CD4-positive, alpha-beta T cell treated with Interleukin-12 subunit alpha and Interleukin-12 subunit beta, for 1 hour (primary cell): ENCODE measurements at regions not wholly inside any gene's neighbourhood (a gene's known extent, or its start where the extent isn't known, plus 50 kb on each side); places are given as distances from the start of the nearest gene placed in this dataset.

Source experiments
- DNase-seq: peaks from one replicate; pipeline ENCODE4 v3.0.0-alpha.2; 2020

DNA sequence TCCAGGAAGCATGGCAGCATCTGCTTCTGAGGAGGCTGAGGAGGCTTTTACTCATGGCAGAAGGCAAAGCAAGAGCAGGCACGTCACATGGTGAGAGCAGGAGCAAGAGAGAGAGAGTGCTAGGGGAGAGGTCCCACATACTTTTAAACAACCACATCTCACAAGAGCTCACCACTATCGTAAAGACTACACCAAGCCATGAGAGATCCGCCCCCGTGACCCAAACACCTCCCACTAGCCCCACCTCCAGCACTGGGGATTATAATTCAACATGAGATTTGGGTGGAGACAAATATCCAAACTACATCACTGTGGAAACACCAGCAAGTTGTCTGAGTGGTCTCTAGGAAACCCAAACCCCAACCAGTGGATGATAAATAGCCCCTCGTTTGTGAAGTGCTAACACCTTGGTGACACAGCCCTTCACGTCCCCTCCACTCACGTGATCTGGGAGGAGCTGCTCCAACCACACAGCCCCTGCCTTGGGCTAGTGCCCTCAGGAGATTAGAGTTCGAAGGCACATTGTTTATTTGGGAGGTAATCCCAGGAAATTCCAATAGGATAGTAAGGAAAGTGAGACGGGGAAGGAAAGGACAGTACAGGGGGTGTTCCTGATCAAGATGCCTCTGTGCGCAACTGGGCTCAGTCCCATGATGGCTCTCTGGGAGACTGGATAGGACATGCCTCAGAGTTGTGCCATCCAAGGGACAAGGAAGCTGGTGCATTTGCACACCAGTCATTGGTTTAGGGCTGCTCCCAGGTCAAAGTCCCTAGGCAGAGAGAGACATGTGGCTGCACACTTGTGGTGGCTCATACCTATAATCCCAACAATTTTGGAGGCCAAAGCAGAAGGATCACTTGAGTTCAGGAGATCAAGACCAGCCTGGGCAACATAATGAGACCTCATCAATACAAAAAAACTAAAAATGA lies 80.6 kb upstream of the CTNNB1 start:
- no peak for DNase-seq

DNA sequence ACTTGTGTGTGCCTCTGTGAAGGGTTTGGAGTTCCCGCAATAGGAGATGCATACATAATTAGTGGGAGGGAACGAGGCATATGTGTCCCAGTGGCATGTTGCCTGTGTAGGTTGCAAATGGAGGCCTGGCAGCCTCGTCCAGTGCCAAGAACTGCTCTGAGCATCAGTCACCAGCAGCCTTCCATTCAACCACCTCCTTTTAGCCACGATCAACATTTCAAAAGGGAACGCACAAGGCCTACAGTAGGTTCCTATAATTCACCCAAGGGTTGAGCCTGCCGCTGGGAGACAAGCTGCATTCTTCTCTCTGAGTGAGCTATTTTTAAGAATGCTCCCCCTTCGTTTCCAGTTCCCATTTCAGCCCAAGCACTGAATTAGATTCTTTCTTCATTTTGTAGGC lies 78.8 kb upstream of the CTNNB1 start:
- no peak for DNase-seq

DNA sequence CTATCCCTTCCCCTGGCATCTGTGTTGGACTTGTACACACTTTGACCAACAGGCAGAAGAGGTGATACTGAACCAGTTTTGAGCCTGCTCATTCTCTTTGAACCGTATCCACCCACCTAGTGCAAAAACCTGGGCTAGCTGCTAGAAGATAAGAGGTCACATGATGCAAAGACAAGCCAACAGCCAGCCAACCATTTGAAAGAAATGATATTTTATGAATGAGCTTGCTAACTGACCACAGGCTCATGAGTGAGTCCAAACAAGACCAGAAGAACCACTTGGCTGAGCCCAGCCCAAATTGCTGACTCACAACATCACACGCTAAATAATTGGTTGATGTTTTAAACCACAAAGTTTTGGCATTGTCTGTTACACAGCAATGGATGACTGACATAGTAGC lies 74.0 kb upstream of the CTNNB1 start:
- DNase-seq = no peak

DNA sequence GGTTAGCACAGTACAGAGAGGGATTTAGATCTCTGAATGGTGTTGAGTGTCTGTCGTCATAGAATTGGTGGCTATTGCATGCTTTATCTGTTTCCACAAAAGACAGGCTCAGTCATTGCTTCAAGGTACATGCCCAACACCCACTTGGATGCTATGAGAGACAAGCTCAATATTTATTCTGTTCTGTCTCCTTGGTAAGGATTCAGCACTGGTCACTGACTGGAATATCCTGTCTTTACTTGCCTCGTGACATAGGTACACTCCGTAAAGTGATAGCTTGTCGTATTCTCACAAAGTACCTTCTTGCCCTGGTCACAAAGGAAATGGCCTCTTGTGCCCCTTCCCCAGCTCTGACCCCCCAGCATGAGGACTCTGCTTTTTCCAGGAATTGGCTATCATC lies 72.8 kb upstream of the CTNNB1 start:
- no peak for DNase-seq

DNA sequence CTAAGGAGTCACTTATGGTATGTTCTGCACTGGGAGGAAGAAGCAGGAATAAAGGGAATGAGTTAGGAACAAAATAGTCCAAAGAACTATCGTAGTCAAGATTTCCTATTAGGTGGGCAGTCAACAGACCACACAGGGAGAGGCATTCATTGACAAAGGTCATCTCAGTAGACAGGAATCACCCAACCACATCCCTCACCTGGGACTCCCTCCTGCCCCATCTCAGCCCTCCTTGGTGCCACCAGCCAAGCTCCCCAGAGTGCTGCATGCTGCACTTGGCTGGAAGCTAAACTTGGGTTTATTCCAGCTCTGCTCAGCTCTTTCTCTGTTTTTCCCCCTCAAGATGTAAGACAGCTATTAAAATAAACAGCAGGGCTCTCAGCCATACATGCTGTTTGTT lies 72.3 kb upstream of the CTNNB1 start:
- no peak for DNase-seq

DNA sequence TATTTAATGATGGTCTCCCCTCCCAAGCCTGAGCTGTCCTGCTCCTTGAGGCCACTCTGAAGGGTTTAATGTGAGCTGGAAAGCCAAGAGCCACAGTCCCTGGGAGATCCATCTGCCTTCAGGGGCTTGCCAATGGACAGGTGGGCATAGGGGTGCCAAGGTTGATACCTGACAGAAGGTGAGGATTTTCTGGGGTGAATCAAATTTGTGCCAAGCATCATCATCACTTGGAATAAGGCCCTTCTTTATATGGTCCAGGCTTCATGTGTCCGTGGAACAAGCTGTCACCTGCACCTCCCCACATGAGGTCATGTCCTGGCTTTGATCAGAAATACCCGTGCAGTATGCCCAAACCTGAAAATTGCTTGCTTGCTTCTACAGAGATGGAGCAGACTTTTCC lies 71.9 kb upstream of the CTNNB1 start:
- DNase-seq = no peak

DNA sequence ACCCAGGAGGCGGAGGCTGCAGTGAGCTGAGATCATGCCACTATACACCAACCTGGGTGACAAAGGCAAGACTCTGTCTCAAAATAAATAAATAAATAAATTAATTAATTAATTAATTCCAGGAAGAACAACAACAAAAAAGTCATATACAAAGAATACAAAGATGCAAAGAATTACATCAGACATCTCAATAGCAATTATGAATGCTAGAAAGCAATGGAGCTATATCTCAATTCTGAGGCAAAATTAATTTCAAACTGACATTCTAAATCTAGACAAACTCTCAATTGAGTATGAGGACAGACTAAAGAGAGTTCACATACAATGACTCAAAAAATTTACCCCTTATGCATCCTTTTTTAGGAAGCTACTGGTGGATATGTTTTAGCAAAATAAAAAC lies 69.6 kb upstream of the CTNNB1 start:
- DNase-seq = no peak

DNA sequence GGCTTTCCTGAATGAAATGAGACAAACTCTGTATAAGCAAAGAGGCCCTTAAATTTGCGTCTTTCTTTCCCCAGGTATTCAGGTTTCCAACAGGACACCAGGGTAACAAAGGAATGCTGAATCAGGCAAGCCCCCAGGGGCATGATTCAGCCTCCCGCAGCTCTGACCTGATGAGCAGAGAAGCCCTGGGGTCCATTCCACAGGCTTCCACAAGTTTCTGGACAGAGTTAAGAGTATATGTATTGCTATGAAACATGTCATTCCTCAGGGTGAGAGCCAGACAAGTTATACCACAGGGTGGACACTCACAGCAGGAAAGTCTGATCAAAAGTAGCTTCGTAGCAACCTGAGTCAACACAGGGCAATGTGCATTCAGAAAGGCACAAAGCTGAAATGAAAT lies 68.1 kb upstream of the CTNNB1 start:
- DNase-seq = no peak

DNA sequence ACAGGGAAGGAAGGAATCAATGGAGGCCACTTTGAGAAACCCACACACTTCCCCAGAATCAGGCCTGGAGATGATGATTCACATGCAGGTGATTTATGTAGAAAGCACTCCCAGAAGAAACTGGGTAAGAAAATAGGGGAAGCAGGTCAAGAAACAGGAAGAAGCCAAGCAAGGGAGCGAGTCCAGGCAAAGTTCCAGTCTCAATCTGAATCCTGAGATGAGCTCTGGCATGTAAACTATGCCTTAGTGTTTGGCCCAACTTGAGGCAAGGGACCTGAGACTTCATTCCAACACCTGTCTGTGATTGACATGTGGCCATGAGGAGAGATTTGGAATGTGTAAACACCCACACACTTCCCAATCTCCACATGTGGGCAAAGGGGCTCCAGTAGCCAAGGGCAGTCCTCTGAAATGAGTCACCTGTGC lies 61.6 kb upstream of the CTNNB1 start:
- no peak for DNase-seq

DNA sequence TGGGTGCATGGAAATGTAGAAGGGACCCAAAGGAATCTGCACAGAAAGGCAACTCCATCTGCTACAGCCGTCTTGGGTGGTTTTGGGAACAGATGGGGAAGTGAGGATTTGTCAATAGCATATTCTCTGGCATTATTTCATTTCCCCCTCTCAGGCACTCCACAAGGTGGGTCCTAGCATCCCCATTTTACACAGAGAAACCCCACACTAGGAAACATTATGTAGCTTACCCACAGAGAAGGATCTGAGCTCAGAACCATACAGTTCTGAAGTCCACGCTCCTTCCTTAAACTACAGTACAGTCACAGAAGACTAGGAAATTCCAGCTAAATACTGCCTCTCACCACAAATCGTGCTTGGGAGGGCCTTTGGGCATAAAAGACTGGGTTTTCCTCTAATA lies 61.2 kb upstream of the CTNNB1 start:
- no peak for DNase-seq

DNA sequence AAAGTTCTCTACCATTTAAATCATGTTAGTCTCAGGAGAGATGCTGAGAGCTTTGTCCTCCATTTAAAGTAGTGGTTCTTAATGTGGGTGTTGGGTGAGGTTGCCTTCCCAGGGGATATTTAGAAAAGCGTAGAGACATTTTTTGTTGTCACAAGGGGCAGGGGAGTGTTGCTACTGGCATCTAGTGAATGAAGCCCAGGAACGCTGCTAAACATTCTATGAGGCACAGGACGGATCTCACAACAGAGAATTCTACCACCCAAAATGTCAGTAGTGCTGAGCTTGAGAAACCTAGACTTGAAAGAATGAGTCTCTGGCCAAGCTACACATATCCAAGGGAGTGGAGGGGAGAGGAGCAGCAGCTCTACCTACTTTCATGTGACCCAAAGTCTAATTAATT lies 60.7 kb upstream of the CTNNB1 start:
- DNase-seq = no peak

DNA sequence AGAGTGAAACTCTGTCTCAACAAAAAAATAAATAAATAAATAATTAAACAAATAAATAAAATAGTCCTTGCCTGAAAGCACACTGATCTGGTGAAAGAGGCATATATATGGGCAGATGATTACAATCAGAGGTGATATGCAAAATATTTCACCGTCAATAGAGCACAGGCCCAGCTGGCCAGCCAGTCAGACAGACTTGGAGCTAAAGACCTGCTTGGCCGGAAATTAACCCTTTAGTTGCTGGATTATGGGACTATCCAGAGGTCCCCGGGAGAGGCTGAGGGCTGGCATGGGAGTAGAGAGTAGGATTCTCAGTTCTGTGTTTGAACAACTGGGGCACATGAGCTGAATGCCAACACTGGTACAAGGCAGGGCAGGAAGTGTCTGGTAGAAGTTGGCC lies 59.1 kb upstream of the CTNNB1 start:
- DNase-seq = no peak

DNA sequence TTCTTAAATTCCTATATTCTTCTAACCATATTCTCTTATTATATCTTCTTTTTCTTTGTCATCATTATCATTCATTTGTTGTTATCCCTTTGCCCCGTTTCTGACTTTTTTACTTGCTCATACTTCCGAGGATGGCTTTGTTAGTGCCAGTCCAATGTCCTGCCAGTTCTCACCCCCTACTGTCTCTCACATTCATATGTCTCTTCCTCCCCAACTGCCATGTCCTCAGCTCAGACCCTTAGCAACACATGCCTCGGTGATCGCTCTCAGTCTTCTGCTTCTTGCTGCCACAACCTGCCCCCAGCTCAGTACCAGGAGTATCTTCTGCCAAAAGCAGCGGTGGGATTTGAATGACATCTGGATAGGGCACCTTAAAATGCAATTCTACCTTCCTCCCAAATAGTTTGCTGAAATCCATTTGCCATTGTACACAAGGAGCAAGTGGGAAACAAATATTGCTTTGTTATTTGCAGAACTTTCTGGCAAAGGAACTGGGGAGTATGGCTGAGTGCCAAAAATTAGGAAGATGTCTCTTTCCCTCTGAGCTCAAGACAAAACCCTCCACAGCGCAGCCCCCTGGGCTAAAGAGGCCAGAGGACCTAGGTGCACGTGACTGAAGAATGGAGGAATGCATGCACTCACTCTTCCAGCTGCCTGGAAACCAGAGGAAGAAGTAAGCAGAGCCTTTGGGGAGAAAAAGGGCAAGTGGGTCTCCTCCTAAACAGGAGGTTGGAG lies 57.7 kb upstream of the CTNNB1 start:
- no peak for DNase-seq

DNA sequence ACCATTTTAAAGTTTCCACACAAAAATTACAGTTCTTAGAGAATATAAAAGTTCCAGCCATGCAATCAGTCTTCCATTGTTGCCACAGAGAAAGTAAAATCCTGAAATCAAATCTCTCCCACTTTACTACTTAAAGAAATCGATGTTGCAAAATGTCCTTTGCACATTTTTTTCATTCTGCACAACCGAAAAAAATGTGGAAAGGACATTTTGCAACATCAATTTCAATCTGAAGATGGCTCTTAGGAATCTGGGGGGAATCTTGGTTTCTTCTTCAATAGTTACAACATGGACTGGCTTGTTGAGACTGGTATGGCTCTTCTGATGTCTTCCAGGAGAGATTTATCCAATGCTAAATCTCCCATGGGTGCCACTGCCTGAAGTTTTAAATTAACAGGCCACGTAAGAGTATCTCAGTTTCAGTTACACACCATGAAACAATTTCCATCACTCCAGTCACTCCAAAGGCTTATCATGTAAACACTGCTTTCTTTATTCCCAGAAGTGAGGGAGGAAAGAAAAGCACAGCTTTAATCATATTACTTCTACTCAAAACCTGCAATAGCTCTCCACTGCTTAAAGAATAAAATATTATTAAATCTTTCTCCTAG lies 55.8 kb upstream of the CTNNB1 start:
- no peak for DNase-seq

DNA sequence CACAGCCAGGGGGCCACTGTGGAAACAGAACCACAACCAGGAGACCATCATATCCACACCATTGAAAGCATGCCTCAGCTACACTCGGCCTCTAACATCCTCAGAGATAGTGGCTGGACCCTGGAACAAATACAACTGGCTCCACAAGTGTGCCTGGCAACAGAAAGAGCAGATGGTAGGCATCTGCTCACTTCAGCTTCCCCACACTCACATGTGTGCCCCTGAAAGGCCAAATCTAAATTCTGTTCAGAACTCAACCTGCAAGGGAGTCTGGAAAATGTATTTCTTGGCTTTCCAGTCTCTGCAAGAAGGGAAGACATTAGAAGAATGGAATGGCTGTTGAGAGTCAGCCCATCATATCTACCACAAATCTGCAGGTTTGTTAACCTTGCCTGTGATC lies 54.7 kb upstream of the CTNNB1 start:
- no peak for DNase-seq

DNA sequence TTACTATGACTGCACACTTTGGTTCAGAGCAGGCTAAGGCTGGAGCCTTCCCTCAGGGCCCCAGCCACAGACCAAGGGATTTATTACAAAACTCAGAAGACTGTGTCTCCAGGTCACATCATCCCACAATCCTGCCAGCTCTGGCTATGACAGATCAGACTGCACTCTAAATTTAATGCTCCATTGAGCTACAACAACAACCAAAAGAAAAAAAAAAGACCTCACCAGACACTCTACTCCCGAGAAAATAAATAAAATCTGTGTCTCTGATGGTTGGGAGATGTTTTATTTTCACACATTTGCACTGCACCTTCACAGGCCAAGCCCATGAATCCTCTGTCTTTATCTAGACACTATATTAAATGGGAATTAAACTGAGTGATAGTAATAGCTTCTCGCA lies 50.8 kb upstream of the CTNNB1 start:
- no peak for DNase-seq

DNA sequence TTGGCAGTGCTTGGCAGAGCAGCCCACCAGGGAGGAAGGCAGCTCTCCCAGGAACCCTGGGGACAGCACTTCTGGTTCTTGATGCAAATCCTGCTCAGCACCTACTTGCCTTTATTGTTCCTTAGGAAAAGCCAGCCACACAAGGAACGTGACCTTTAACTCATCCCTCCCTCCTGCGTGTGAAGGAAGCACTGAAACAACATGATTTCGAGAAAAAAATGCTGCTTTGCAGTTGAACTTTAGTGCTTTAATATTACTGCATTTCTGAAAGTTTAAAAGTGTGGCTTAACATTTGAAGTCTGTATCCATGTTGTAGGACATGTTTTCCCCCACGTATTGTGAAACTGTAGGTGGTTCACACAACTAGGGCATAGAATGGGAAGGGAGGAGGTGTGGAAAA lies 50.4 kb upstream of the CTNNB1 start:
- DNase-seq = no peak
